Activated CD4-positive, alpha-beta T cell treated with anti-CD3 and anti-CD28 coated beads, Interleukin-2, amount 10 ng/mL, durations not matched to agents 24 days and 14 days (primary cell): ENCODE measurements at regions not wholly inside any gene's neighbourhood (a gene's known extent, or its start where the extent isn't known, plus 50 kb on each side); places are given as distances from the start of the nearest gene placed in this dataset.

Experiments
- DNase-seq: peaks from one replicate; pipeline ENCODE4 v3.0.0; 2022
- H3K27ac Mint-ChIP-seq: one replicate; pipeline ENCODE4 v1.8.0; 2022; ENCODE audit warnings: mild to moderate bottlenecking, mixed read lengths
- H3K27me3 Mint-ChIP-seq: one replicate; pipeline ENCODE4 v1.8.0; 2022; ENCODE audit warnings: mixed read lengths
- H3K36me3 Mint-ChIP-seq: one replicate; pipeline ENCODE4 v1.8.0; 2022; ENCODE audit warnings: low read depth, mild to moderate bottlenecking, mixed read lengths
- H3K4me1 Mint-ChIP-seq: one replicate; pipeline ENCODE4 v1.8.0; 2021; ENCODE audit warnings: mixed read lengths
- H3K4me3 Mint-ChIP-seq: one replicate; pipeline ENCODE4 v1.8.0; 2022; ENCODE audit warnings: mild to moderate bottlenecking, moderate library complexity, mixed read lengths
- H3K9me3 Mint-ChIP-seq: one replicate; pipeline ENCODE4 v1.8.0; 2021; ENCODE audit warnings: mixed read lengths
- intact Hi-C: fragments of 100-400 bp; cut with micrococcal nuclease; formaldehyde crosslinking; loops from one replicate; pipeline ENCODE4 v1.15.1; 2023

GRCh38 chr16:5422643-5423496, 325.3 kb upstream of the EEF2KMT start:
- Mint-ChIP-seq H3K36me3 (no peaks in the 10 kb centered on the region), H3K4me3 (no peak overlapping the region), H3K27me3 (no peaks in the 10 kb centered on the region), H3K27ac (no peak overlapping the region), H3K4me1 (no peaks in the 10 kb centered on the region), H3K9me3 (no peaks in the 10 kb centered on the region)
- intact Hi-C loops: no loop called here
- DNase-seq: no peak

- intact Hi-C loops: no loop called here
- no peaks in the 10 kb centered on the region for H3K36me3 Mint-ChIP-seq
- H3K4me1 Mint-ChIP-seq: no peaks in the 10 kb centered on the region
- H3K27ac Mint-ChIP-seq: no peak overlapping the region
- H3K4me3 Mint-ChIP-seq: no peak overlapping the region
- no peaks in the 10 kb centered on the region for H3K9me3 Mint-ChIP-seq
- no peaks in the 10 kb centered on the region for H3K27me3 Mint-ChIP-seq
- no peak for DNase-seq
Observed at GRCh38 chr16:5422047-5422446, 324.5 kb upstream of the EEF2KMT start.

GRCh38 chr16:5416013-5416412, 318.4 kb upstream of the EEF2KMT start:
- H3K4me3 Mint-ChIP-seq: no peak overlapping the region
- H3K9me3 Mint-ChIP-seq: no peaks in the 10 kb centered on the region
- H3K27me3 Mint-ChIP-seq: no peaks in the 10 kb centered on the region

GRCh38 chr16:5415123-5415522, 317.5 kb upstream of the EEF2KMT start:
- Mint-ChIP-seq H3K27ac (no peak overlapping the region), H3K4me1 (no peaks in the 10 kb centered on the region), H3K9me3 (no peaks in the 10 kb centered on the region), H3K36me3 (no peaks in the 10 kb centered on the region), H3K27me3 (no peaks in the 10 kb centered on the region), H3K4me3 (no peak overlapping the region)
- intact Hi-C loops: no loop called here
- DNase-seq: no peak

More at GRCh38 chr16:5416013-5416412, 318.4 kb upstream of the EEF2KMT start:
- intact Hi-C loops: no loop called here
- no peaks in the 10 kb centered on the region for H3K36me3 Mint-ChIP-seq
- no peak for DNase-seq
- H3K4me1 Mint-ChIP-seq: no peaks in the 10 kb centered on the region
- no peak overlapping the region for H3K27ac Mint-ChIP-seq

- intact Hi-C loops: no loop called here
- Mint-ChIP-seq H3K4me1 (no peaks in the 10 kb centered on the region), H3K27ac (no peak overlapping the region), H3K9me3 (no peaks in the 10 kb centered on the region), H3K27me3 (no peaks in the 10 kb centered on the region), H3K36me3 (no peaks in the 10 kb centered on the region), H3K4me3 (no peak overlapping the region)
- DNase-seq: no peak
Observed at GRCh38 chr16:5412731-5413130, 315.1 kb upstream of the EEF2KMT start.

GRCh38 chr16:5398203-5398602, 300.6 kb upstream of the EEF2KMT start:
- no peak for DNase-seq
- Mint-ChIP-seq H3K27ac (no peak overlapping the region), H3K36me3 (no peaks in the 10 kb centered on the region), H3K9me3 (no peaks in the 10 kb centered on the region), H3K27me3 (no peaks in the 10 kb centered on the region), H3K4me3 (no peak overlapping the region), H3K4me1 (no peaks in the 10 kb centered on the region)
- intact Hi-C loops: no loop called here

- Mint-ChIP-seq H3K27ac (no peak overlapping the region), H3K4me1 (no peaks in the 10 kb centered on the region), H3K4me3 (no peak overlapping the region), H3K27me3 (no peaks in the 10 kb centered on the region), H3K36me3 (no peaks in the 10 kb centered on the region), H3K9me3 (no peaks in the 10 kb centered on the region)
- DNase-seq: no peak
- intact Hi-C loops: no loop called here
Observed at GRCh38 chr16:5396880-5397279, 299.3 kb upstream of the EEF2KMT start.

GRCh38 chr16:5393070-5393469, 295.5 kb upstream of the EEF2KMT start:
- DNase-seq: no peak
- Mint-ChIP-seq H3K4me3 (no peak overlapping the region), H3K36me3 (no peaks in the 10 kb centered on the region), H3K27ac (no peak overlapping the region), H3K27me3 (no peaks in the 10 kb centered on the region), H3K9me3 (no peaks in the 10 kb centered on the region), H3K4me1 (no peaks in the 10 kb centered on the region)
- intact Hi-C loops: no loop called here

- intact Hi-C loops: no loop called here
Observed at GRCh38 chr16:5386989-5387388, 289.4 kb upstream of the EEF2KMT start.

GRCh38 chr16:5385811-5386210, 288.2 kb upstream of the EEF2KMT start:
- no peaks in the 10 kb centered on the region for H3K4me1 Mint-ChIP-seq
- intact Hi-C loops: no loop called here
- no peak overlapping the region for H3K27ac Mint-ChIP-seq
- no peaks in the 10 kb centered on the region for H3K27me3 Mint-ChIP-seq
- H3K36me3 Mint-ChIP-seq: no peaks in the 10 kb centered on the region
- no peaks in the 10 kb centered on the region for H3K9me3 Mint-ChIP-seq
- DNase-seq: no peak
- H3K4me3 Mint-ChIP-seq: no peak overlapping the region

More at GRCh38 chr16:5386989-5387388, 289.4 kb upstream of the EEF2KMT start:
- Mint-ChIP-seq H3K27me3 (no peaks in the 10 kb centered on the region), H3K4me1 (no peaks in the 10 kb centered on the region), H3K36me3 (no peaks in the 10 kb centered on the region), H3K9me3 (no peaks in the 10 kb centered on the region), H3K27ac (no peak overlapping the region), H3K4me3 (no peak overlapping the region)
- no peak for DNase-seq

- no peak overlapping the region for H3K4me3 Mint-ChIP-seq
- H3K27ac Mint-ChIP-seq: no peak overlapping the region
- no peaks in the 10 kb centered on the region for H3K4me1 Mint-ChIP-seq
- H3K9me3 Mint-ChIP-seq: no peaks in the 10 kb centered on the region
- intact Hi-C loops: no loop called here
- DNase-seq: no peak
- no peaks in the 10 kb centered on the region for H3K36me3 Mint-ChIP-seq
- H3K27me3 Mint-ChIP-seq: no peaks in the 10 kb centered on the region
Observed at GRCh38 chr16:5385115-5385514, 287.5 kb upstream of the EEF2KMT start.

GRCh38 chr16:5383737-5384136, 286.1 kb upstream of the EEF2KMT start:
- no peaks in the 10 kb centered on the region for H3K27me3 Mint-ChIP-seq
- H3K4me3 Mint-ChIP-seq: no peak overlapping the region
- H3K9me3 Mint-ChIP-seq: no peaks in the 10 kb centered on the region
- H3K36me3 Mint-ChIP-seq: no peaks in the 10 kb centered on the region
- DNase-seq: no peak
- H3K4me1 Mint-ChIP-seq: no peaks in the 10 kb centered on the region
- H3K27ac Mint-ChIP-seq: no peak overlapping the region
- intact Hi-C loops: no loop called here

GRCh38 chr16:5382484-5382883, 284.9 kb upstream of the EEF2KMT start:
- H3K9me3 Mint-ChIP-seq: no peaks in the 10 kb centered on the region
- DNase-seq: no peak
- H3K27ac Mint-ChIP-seq: no peak overlapping the region
- no peak overlapping the region for H3K4me3 Mint-ChIP-seq
- no peaks in the 10 kb centered on the region for H3K36me3 Mint-ChIP-seq
- H3K27me3 Mint-ChIP-seq: no peaks in the 10 kb centered on the region
- H3K4me1 Mint-ChIP-seq: no peaks in the 10 kb centered on the region
- intact Hi-C loops: no loop called here

GRCh38 chr16:5381481-5381880, 283.9 kb upstream of the EEF2KMT start:
- intact Hi-C loops: no loop called here
- H3K9me3 Mint-ChIP-seq: no peaks in the 10 kb centered on the region
- H3K4me1 Mint-ChIP-seq: no peaks in the 10 kb centered on the region
- no peak overlapping the region for H3K4me3 Mint-ChIP-seq
- no peaks in the 10 kb centered on the region for H3K36me3 Mint-ChIP-seq
- H3K27me3 Mint-ChIP-seq: no peaks in the 10 kb centered on the region
- no peak for DNase-seq
- H3K27ac Mint-ChIP-seq: no peak overlapping the region

GRCh38 chr16:5379954-5380353, 282.4 kb upstream of the EEF2KMT start:
- no peaks in the 10 kb centered on the region for H3K4me1 Mint-ChIP-seq
- H3K9me3 Mint-ChIP-seq: no peaks in the 10 kb centered on the region
- intact Hi-C loops: no loop called here
- no peak overlapping the region for H3K27ac Mint-ChIP-seq
- no peak for DNase-seq
- no peak overlapping the region for H3K4me3 Mint-ChIP-seq
- no peaks in the 10 kb centered on the region for H3K36me3 Mint-ChIP-seq
- H3K27me3 Mint-ChIP-seq: no peaks in the 10 kb centered on the region
